Transverse colon (tissue), 3 donors: ENCODE measurements at regions not wholly inside any gene's neighbourhood (a gene's known extent, or its start where the extent isn't known, plus 50 kb on each side); places are given as distances from the start of the nearest gene placed in this dataset.

Experiments used
- EP300 ChIP-seq: sonication (generic); formaldehyde crosslinking; IDR thresholded peaks from one replicate; pipeline ENCODE4 v1.6.1; 2017; ENCODE audit warnings: antibody characterized with exemption, low read depth
- POLR2A ChIP-seq: fragments of 450-650 bp; IDR thresholded peaks from one replicate; pipeline ENCODE4 v1.6.1; 2016; ENCODE audit warnings: antibody characterized with exemption, mild to moderate bottlenecking, moderate library complexity
- TF ChIP-seq, protein P1 (sequence below), 5 experiments: fragments of 200-600 bp in 3 of 5; fragments of 450-650 bp in 2 of 5; sonication (generic) in 3 of 5; IDR thresholded peaks; 1 replicate in 2 of 5; 2 replicates in 3 of 5; pipeline ENCODE4 v1.5.1; 2016 to 2017; ENCODE audit warnings: antibody characterized with exemption in 5 of 5, inconsistent platforms in 3 of 5, mild to moderate bottlenecking in 2 of 5, moderate library complexity in 1 of 5

DNA sequence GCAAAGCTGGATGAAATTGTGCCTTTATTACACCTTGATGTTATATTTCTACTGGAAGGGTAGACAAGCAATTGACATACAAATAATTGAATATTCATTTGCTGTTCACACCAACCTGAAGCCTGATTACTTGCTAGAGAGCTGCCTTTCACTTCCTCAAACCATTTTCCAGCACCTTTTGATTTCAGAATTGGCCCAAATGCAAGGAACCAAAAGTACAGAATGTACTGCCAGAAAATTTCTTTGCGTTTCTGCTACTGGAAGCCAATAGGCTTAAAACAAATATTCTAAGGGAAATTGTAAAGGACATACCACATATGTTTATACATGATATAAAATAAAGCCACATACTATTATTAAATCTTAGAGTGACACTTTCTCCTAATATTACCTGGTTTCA lies 94.5 kb downstream of the RFPL4B start:
- TF ChIP-seq, protein P1, sequence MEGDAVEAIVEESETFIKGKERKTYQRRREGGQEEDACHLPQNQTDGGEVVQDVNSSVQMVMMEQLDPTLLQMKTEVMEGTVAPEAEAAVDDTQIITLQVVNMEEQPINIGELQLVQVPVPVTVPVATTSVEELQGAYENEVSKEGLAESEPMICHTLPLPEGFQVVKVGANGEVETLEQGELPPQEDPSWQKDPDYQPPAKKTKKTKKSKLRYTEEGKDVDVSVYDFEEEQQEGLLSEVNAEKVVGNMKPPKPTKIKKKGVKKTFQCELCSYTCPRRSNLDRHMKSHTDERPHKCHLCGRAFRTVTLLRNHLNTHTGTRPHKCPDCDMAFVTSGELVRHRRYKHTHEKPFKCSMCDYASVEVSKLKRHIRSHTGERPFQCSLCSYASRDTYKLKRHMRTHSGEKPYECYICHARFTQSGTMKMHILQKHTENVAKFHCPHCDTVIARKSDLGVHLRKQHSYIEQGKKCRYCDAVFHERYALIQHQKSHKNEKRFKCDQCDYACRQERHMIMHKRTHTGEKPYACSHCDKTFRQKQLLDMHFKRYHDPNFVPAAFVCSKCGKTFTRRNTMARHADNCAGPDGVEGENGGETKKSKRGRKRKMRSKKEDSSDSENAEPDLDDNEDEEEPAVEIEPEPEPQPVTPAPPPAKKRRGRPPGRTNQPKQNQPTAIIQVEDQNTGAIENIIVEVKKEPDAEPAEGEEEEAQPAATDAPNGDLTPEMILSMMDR (IDR thresholded peaks at IDR 0.05): no peak
- TF ChIP-seq POLR2A (no peak), EP300 (no peak)
